Heart left ventricle (tissue), 16 donors: ENCODE measurements at regions not wholly inside any gene's neighbourhood (a gene's known extent, or its start where the extent isn't known, plus 50 kb on each side); places are given as distances from the start of the nearest gene placed in this dataset.

Source experiments
- ATAC-seq, 4 donors: fragments of 200-7000 bp; cut with Tn5 transposase; one replicate each; pipeline ENCODE4 v1.9.1; 2020 to 2022; ENCODE audit warnings: moderate library complexity in 4 of 4, mild to moderate bottlenecking in 3 of 4, moderate number of reproducible peaks in 1 of 4
- DNase-seq, 5 donors: peaks; one replicate each; pipeline ENCODE4 v3.0.0-alpha.2; 2020
- H3K27ac ChIP-seq, 12 donors: fragments of 200-600 bp; sonication (generic) in 4 of 12; one replicate each; pipeline versions ENCODE4 v1.5.0 to v1.8.0; 2016 to 2022; ENCODE audit warnings: mild to moderate bottlenecking in 2 of 12
- H3K27me3 ChIP-seq, 9 donors: fragments of 200-600 bp; sonication (generic) in 2 of 9; one replicate each; pipeline versions ENCODE4 v1.5.1 to v1.8.0; 2016 to 2022; ENCODE audit warnings: mild to moderate bottlenecking in 3 of 9
- H3K36me3 ChIP-seq, 9 donors: fragments of 200-600 bp; sonication (generic) in 2 of 9; one replicate each; pipeline versions ENCODE4 v1.5.0 to v1.8.0; 2018 to 2022; ENCODE audit warnings: mild to moderate bottlenecking in 2 of 9
- H3K4me1 ChIP-seq, 12 donors: fragments of 200-600 bp; sonication (generic) in 4 of 12; one replicate each; pipeline versions ENCODE4 v1.5.0 to v1.8.0; 2016 to 2022; ENCODE audit warnings: mild to moderate bottlenecking in 3 of 12
- H3K4me3 ChIP-seq, 12 donors: fragments of 200-600 bp; sonication (generic) in 4 of 12; one replicate each; pipeline versions ENCODE4 v1.5.0 to v1.8.0; 2017 to 2022; ENCODE audit warnings: mild to moderate bottlenecking in 9 of 12, moderate library complexity in 4 of 12
- H3K9me3 ChIP-seq, 12 donors: fragments of 200-600 bp; sonication (generic) in 4 of 12; one replicate each; pipeline versions ENCODE4 v1.5.0 to v1.8.0; 2016 to 2022; ENCODE audit warnings: mild to moderate bottlenecking in 1 of 12
- CTCF ChIP-seq, 12 donors: fragments of 200-600 bp; sonication (generic) in 4 of 12; IDR thresholded peaks; one replicate each; pipeline versions ENCODE4 v1.5.0 to v1.8.0; 2018 to 2022; ENCODE audit warnings: antibody characterized with exemption in 12 of 12, mild to moderate bottlenecking in 5 of 12
- POLR2A ChIP-seq, 2 donors: fragments of 450-650 bp; IDR thresholded peaks; one replicate each; pipeline ENCODE4 v1.6.1; 2017; ENCODE audit warnings: antibody characterized with exemption in 2 of 2, mild to moderate bottlenecking in 2 of 2, moderate library complexity in 2 of 2
- WGBS, 4 donors: extraction: QIAGEN DNeasy Blood & Tissue Kit in 2 of 4; methylation state at CpG; one replicate each; pipeline versions ENCODE4 v1.1.5 to v1.1.7; 2013 to 2018; 5-methylcytosine and 5-hydroxymethylcytosine counted together
- intact Hi-C, 10 donors: fragments of 100-400 bp; cut with DNase I; formaldehyde crosslinking; loops; one replicate each; pipeline versions ENCODE4 v1.11.1 to v1.14.2; 2022
- donor health status: ischemic (EF 13 %, LVEDD 7.1; RV severe dilation, severe dysfunction).
- donor health status: healthy with polysubstance abuse.
- donor health status: DM: no; HTN: yes; CAD: no.
- donor health status: DM: no; HTN: no; CAD: no.
- donor health status: ischemic (EF 25% LVEDD 6.9; RV normal size, moderate dysfunction).
- donor health status: ischemic (EF 25% LVEDD 5.7; RV mildly dilated, moderate dysfunction).
- donor health status: healthy.
- donor health status: DM: yes; HTN: yes; CAD: no.
- donor health status: ischemic (EF 35%, LVEDD 5.7; RV mildly dilated, moderate dysfunction).
- donor health status: nonischemic (EF 11% LVEDD 7.7; RV severe dilation, severe dysfunction).
- donor health status: DM: yes; HTN: yes; CAD: no.
- donor health status: PGD.
- donor health status: ischemic (EF 29% LVEDD 5.4; RV normal size, mild dysfunction).
- donor health status: nonischemic (EF 23%, LVEDD 6.1; RV moderate dilation, normal function).

GRCh38 chr13:88426661-88427060 lies 755.5 kb downstream of the SLITRK5 start:
- no peak for TF ChIP-seq CTCF (IDR thresholded peaks at IDR 0.05)
- no peak for TF ChIP-seq POLR2A (IDR thresholded peaks at IDR 0.05)
- ATAC-seq, result no peak
- no peaks in the 10 kb centered on the region for H3K36me3 ChIP-seq
- H3K4me1 ChIP-seq, result no peaks in the 10 kb centered on the region
- peaks cover 0 to 27% (median 12%) of the 10 kb centered on the region in 12 donors for H3K9me3 ChIP-seq
- no peak for DNase-seq
- no peak overlapping the region for H3K27ac ChIP-seq
- intact Hi-C loops, result no loop called here
- H3K4me3 ChIP-seq, result no peak overlapping the region
- H3K27me3 ChIP-seq, result no peaks in the 10 kb centered on the region

- H3K36me3 ChIP-seq, result no peaks in the 10 kb centered on the region
- H3K9me3 ChIP-seq, result peaks cover 0 to 38% (median 17%) of the 10 kb centered on the region in 12 donors
Observed at GRCh38 chr13:88429862-88430261, 758.7 kb downstream of the SLITRK5 start.

GRCh38 chr13:88434953-88435352 lies 763.8 kb downstream of the SLITRK5 start:
- WGBS, 4 donors, result 79 to 86% (median 84%) methylated on average over 6 of the region's 6 CpGs
- no peaks in the 10 kb centered on the region for H3K4me1 ChIP-seq
- ATAC-seq (no peak), DNase-seq (no peak)
- intact Hi-C loops, result no loop called here
- TF ChIP-seq CTCF (IDR thresholded peaks at IDR 0.05) (no peak), POLR2A (IDR thresholded peaks at IDR 0.05) (no peak)
- peaks cover 0 to 28% (median 11%) of the 10 kb centered on the region in 12 donors for H3K9me3 ChIP-seq
- no peak overlapping the region for H3K27ac ChIP-seq
- H3K4me3 ChIP-seq, result no peak overlapping the region
- H3K27me3 ChIP-seq, result no peaks in the 10 kb centered on the region
- no peaks in the 10 kb centered on the region for H3K36me3 ChIP-seq

More at GRCh38 chr13:88429862-88430261, 758.7 kb downstream of the SLITRK5 start:
- TF ChIP-seq CTCF (IDR thresholded peaks at IDR 0.05), result no peak
- no peak for TF ChIP-seq POLR2A (IDR thresholded peaks at IDR 0.05)
- intact Hi-C loops, result no loop called here
- no peaks in the 10 kb centered on the region for H3K27me3 ChIP-seq
- DNase-seq, result no peak
- ATAC-seq, result no peak
- WGBS, 4 donors, result 17 to 29% (median 25%) methylated on average over 2 of the region's 2 CpGs
- H3K27ac ChIP-seq, result no peak overlapping the region
- no peak overlapping the region for H3K4me3 ChIP-seq
- no peaks in the 10 kb centered on the region for H3K4me1 ChIP-seq

- WGBS, 4 donors, result 58 to 73% (median 67%) methylated on average over 1 of the region's 1 CpG
- TF ChIP-seq POLR2A (IDR thresholded peaks at IDR 0.05) (no peak), CTCF (IDR thresholded peaks at IDR 0.05) (no peak)
Observed at GRCh38 chr13:88436974-88437373, 765.8 kb downstream of the SLITRK5 start.

More at GRCh38 chr13:88436974-88437373, 765.8 kb downstream of the SLITRK5 start:
- H3K27me3 ChIP-seq, result no peaks in the 10 kb centered on the region
- no peaks in the 10 kb centered on the region for H3K4me1 ChIP-seq
- no peak overlapping the region for H3K4me3 ChIP-seq
- no peak for ATAC-seq
- H3K9me3 ChIP-seq, result peaks cover 0 to 25% (median 11%) of the 10 kb centered on the region in 12 donors
- no peaks in the 10 kb centered on the region for H3K36me3 ChIP-seq
- no peak overlapping the region for H3K27ac ChIP-seq
- intact Hi-C loops, result no loop called here
- no peak for DNase-seq
